ENCODE measurements at regions not wholly inside any gene's neighbourhood (a gene's known extent, or its start where the extent isn't known, plus 50 kb on each side); places are given as distances from the start of the nearest gene placed in this dataset.

DNA sequence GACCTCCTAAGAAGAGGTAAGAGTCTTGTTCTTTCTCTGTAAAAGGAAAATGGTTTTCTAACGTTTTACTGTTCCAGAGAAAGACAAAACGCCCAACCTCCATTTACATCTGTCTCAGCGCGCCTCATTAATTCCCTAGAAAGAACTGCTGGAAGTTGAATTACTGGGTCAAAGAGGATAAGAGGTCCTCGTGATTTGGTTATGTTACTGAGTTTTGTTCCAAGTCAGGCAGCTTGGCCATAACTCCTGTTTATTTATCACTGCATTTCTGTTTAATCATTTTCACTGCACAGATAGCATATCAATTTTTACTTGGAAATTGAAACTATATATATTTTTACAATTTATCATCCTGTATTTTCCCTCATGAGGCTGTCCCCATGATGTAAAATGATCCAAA is 112.9 kb upstream of the PEG3 start:
- BruUV-seq (replicated peaks): no TSS peak
- no peak overlapping the region for H2AFZ ChIP-seq (ENCODE audit: low read depth, low read length, poor library complexity, severe bottlenecking)
- peaks cover 15 to 28% of the 10 kb centered on the region in 2 experiments; a peak in 2 of 4 replicates for H3K9me3 ChIP-seq (ENCODE audit: control insufficient read depth in 1 of 2, insufficient read depth in 1 of 2, low read depth in 1 of 2, low read length in 2 of 2)
- H3K27ac ChIP-seq (ENCODE audit: low read depth, low read length): no peak overlapping the region
- POLR2A ChIA-PET: no interaction called here
- H3K4me1 ChIP-seq (ENCODE audit: control insufficient read depth in 1 of 2, insufficient read depth in 2 of 2, low read length in 2 of 2): no peaks in the 10 kb centered on the region
- no peaks in the 10 kb centered on the region for H3K9me2 ChIP-seq (ENCODE audit: insufficient read depth)
- RAD21 ChIA-PET (ENCODE audit: low non-redundant PET in 1 of 2, low total read pairs in 2 of 2, uncharacterized antibody in 2 of 2, unreplicated experiment in 2 of 2): no interaction called here
- ATAC-seq (no peak), DNase-seq (ENCODE audit: low read depth, low spot score) (no peak)
- H3K9ac ChIP-seq (ENCODE audit: low read length): no peak overlapping the region
- H3K79me2 ChIP-seq (ENCODE audit: insufficient read depth, low read length): no peaks in the 10 kb centered on the region
- no peak overlapping the region for H3K4me2 ChIP-seq (ENCODE audit: low read length)
- CTCF ChIA-PET: no interaction called here
- H3K27me3 ChIP-seq (ENCODE audit: insufficient read depth, low read length): no peaks in the 10 kb centered on the region
- no peaks in the 10 kb centered on the region for H3K36me3 ChIP-seq (ENCODE audit: control insufficient read depth in 1 of 2, insufficient read depth in 2 of 2, low read length in 2 of 2)
- intact Hi-C loops (cut with micrococcal nuclease): no loop called here
- H3K4me3 ChIP-seq (replicated peaks in 1 of 2; ENCODE audit: low read depth in 1 of 2, low read length in 2 of 2): no peak overlapping the region
- H4K20me1 ChIP-seq (ENCODE audit: insufficient read depth): no peaks in the 10 kb centered on the region
- TF ChIP-seq EGR1 (IDR thresholded peaks at IDR 0.05; ENCODE audit: low read depth) (no peak), ZNF274 (IDR thresholded peaks at IDR 0.05; ENCODE audit: low read depth, low read length) (no peak), JUND (IDR thresholded peaks at IDR 0.05) (no peak), SIN3A (IDR thresholded peaks at IDR 0.05; ENCODE audit: low read depth) (no peak), RAD21 (IDR thresholded peaks at IDR 0.05; ENCODE audit: low read depth) (no peak), CEBPB (IDR thresholded peaks at IDR 0.05; ENCODE audit: low read depth) (no peak), TCF7L2 (IDR thresholded peaks at IDR 0.05; ENCODE audit: borderline replicate concordance, extremely low read depth, insufficient read depth, insufficient read length) (no peak), SRF (IDR thresholded peaks at IDR 0.05; ENCODE audit: low read depth) (no peak), ZFX (IDR thresholded peaks at IDR 0.05) (no peak)
- TF ChIP-seq, protein P1, sequence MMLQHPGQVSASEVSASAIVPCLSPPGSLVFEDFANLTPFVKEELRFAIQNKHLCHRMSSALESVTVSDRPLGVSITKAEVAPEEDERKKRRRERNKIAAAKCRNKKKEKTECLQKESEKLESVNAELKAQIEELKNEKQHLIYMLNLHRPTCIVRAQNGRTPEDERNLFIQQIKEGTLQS (IDR thresholded peaks at IDR 0.05): no peak
- TF ChIP-seq, protein P2, sequence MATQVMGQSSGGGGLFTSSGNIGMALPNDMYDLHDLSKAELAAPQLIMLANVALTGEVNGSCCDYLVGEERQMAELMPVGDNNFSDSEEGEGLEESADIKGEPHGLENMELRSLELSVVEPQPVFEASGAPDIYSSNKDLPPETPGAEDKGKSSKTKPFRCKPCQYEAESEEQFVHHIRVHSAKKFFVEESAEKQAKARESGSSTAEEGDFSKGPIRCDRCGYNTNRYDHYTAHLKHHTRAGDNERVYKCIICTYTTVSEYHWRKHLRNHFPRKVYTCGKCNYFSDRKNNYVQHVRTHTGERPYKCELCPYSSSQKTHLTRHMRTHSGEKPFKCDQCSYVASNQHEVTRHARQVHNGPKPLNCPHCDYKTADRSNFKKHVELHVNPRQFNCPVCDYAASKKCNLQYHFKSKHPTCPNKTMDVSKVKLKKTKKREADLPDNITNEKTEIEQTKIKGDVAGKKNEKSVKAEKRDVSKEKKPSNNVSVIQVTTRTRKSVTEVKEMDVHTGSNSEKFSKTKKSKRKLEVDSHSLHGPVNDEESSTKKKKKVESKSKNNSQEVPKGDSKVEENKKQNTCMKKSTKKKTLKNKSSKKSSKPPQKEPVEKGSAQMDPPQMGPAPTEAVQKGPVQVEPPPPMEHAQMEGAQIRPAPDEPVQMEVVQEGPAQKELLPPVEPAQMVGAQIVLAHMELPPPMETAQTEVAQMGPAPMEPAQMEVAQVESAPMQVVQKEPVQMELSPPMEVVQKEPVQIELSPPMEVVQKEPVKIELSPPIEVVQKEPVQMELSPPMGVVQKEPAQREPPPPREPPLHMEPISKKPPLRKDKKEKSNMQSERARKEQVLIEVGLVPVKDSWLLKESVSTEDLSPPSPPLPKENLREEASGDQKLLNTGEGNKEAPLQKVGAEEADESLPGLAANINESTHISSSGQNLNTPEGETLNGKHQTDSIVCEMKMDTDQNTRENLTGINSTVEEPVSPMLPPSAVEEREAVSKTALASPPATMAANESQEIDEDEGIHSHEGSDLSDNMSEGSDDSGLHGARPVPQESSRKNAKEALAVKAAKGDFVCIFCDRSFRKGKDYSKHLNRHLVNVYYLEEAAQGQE (IDR thresholded peaks at IDR 0.05; ENCODE audit: low read depth): no peak
